Esophagus (tissue), 2 donors: ENCODE measurements at regions not wholly inside any gene's neighbourhood (a gene's known extent, or its start where the extent isn't known, plus 50 kb on each side); places are given as distances from the start of the nearest gene placed in this dataset.

Experiments
- H3K27ac ChIP-seq, 2 donors: one replicate each; pipeline ENCODE4 v1.5.1; 2013; ENCODE audit warnings: low read depth in 2 of 2, mild to moderate bottlenecking in 2 of 2, inconsistent platforms in 1 of 2, low read length in 1 of 2, moderate library complexity in 1 of 2
- H3K27me3 ChIP-seq, 2 donors: one replicate each; pipeline ENCODE4 v1.6.1; 2013; ENCODE audit warnings: low read length in 2 of 2, control low read depth in 1 of 2, mild to moderate bottlenecking in 1 of 2; ENCODE audit not compliant: insufficient read depth in 2 of 2, control insufficient read depth in 1 of 2
- H3K36me3 ChIP-seq, 2 donors: one replicate each; pipeline ENCODE4 v1.6.1; 2013; ENCODE audit warnings: low read length in 1 of 2; ENCODE audit not compliant: control insufficient read depth in 2 of 2, insufficient read depth in 2 of 2
- H3K4me1 ChIP-seq, 2 donors: one replicate each; pipeline ENCODE4 v1.6.1; 2013; ENCODE audit warnings: low read length in 1 of 2; ENCODE audit not compliant: control insufficient read depth in 2 of 2, insufficient read depth in 2 of 2
- H3K4me3 ChIP-seq, 2 donors: one replicate each; pipeline ENCODE4 v1.5.1; 2013; ENCODE audit warnings: low read length in 2 of 2, mild to moderate bottlenecking in 2 of 2, low read depth in 1 of 2, moderate library complexity in 1 of 2
- H3K9me3 ChIP-seq, 2 donors: one replicate each; pipeline ENCODE4 v1.6.1; 2013; ENCODE audit warnings: mild to moderate bottlenecking in 2 of 2, low read depth in 1 of 2, low read length in 1 of 2, moderate library complexity in 1 of 2; ENCODE audit not compliant: control insufficient read depth in 2 of 2, insufficient read depth in 1 of 2
- WGBS, 2 donors: extraction: QIAGEN DNeasy Blood & Tissue Kit; methylation state at CpG; one replicate each; pipeline ENCODE4 v1.1.7; 2013; 5-methylcytosine and 5-hydroxymethylcytosine counted together
- donor health status: healthy with polysubstance abuse.
- donor health status: Bipolar disorder and iron deficiency.

DNA sequence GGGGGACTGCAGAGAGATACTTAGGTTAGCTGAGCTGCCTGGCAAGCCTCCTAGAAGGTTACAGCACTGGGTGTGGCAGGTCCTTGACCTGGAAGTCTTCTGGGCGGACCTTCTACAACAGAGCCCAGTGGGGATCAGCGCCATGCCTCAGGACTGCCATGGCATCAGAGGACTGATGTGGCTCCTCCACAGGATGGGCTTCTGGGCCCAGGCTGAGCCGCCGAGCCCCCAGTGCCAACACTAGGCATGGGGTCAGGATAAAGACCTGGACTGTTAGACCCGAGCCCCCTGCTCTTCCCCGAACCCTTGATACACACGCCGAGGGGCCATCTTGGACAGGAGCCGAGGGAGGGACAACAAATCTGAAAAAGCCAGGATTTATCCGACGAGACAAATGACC, 64.0 kb upstream of the SOX21 start:
- H3K4me1 ChIP-seq = no peaks in the 10 kb centered on the region
- H3K27ac ChIP-seq = no peak overlapping the region
- H3K4me3 ChIP-seq = no peak overlapping the region
- no peaks in the 10 kb centered on the region for H3K9me3 ChIP-seq
- WGBS, 2 donors = 86 to 92% methylated on average over 11 of the region's 11 CpGs
- no peaks in the 10 kb centered on the region for H3K27me3 ChIP-seq
- H3K36me3 ChIP-seq = no peaks in the 10 kb centered on the region

DNA sequence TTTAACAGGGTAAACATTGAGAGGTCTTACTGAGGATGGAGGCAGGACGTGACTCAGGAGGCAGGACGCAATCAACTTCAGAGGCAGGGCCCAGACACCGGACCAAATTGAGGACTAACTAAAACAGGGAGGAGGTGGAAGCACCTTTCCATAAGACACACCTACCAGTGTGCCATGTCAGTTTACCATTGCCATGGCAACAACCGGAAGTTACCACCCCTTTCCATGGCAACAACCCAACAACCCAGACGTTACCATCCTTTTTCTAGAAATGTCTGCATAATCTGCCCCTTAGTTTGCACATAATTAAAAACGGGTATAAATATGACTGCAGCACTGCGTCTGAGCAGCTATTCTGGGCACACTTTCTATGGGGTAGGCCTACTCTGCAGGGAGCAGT, 53.5 kb upstream of the SOX21 start:
- no peak overlapping the region for H3K27ac ChIP-seq
- H3K27me3 ChIP-seq = no peaks in the 10 kb centered on the region
- no peaks in the 10 kb centered on the region for H3K36me3 ChIP-seq
- H3K4me1 ChIP-seq = no peaks in the 10 kb centered on the region
- H3K4me3 ChIP-seq = no peak overlapping the region
- H3K9me3 ChIP-seq = no peaks in the 10 kb centered on the region
- WGBS, 2 donors = 76 to 80% methylated on average over 7 of the region's 7 CpGs

DNA sequence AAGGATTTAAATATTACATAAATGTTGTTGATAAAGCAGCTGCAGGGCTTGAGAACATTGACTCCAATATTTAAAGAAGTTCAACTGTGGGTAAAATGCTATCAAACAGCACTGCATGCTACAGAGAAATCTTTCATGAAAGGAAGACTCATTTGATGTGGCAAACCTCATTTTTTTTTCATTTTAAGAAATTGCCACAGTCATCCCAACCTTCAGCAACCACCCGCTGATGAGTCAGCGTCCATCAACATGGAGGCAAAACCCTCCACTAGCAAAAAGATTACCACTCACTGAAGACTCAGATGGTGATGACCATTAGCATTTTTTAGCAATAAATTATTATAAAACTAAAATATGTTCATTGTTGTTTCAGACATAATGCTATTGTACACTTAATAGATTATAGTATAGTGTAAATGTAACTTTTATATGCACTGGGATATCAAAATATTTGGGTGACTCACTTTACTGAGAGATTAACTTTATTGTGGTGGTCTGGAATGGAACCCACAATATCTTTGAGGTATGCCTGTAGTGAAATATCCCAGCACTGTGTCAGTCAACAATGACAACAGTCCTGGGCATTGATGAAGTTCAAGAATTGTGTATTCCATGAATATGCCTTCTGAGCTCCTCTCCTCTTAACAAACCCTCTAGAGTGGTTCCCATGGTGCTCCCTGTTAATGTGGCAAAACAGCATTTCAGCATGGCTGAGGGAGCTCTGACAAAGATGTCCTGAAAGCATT, 52.4 kb upstream of the SOX21 start:
- 83 to 91% methylated on average over 2 of the region's 2 CpGs for WGBS, 2 donors
- H3K27ac ChIP-seq = no peak overlapping the region
- no peaks in the 10 kb centered on the region for H3K9me3 ChIP-seq
- H3K4me3 ChIP-seq = no peak overlapping the region
- no peaks in the 10 kb centered on the region for H3K27me3 ChIP-seq
- H3K36me3 ChIP-seq = no peaks in the 10 kb centered on the region
- H3K4me1 ChIP-seq = no peaks in the 10 kb centered on the region
